Right lobe of liver (tissue), 6 donors: ENCODE measurements at regions not wholly inside any gene's neighbourhood (a gene's known extent, or its start where the extent isn't known, plus 50 kb on each side); places are given as distances from the start of the nearest gene placed in this dataset.
A peak's percentile ranks its signal among the peaks of the same experiment; 100 is the strongest.

Experiments
- ATAC-seq, 4 donors: fragments of 200-7000 bp; cut with Tn5 transposase; one replicate each; pipeline ENCODE4 v1.9.1; 2020; ENCODE audit warnings: mild to moderate bottlenecking in 4 of 4, moderate library complexity in 4 of 4
- DNase-seq, 3 donors: peaks; one replicate each; pipeline ENCODE4 v3.0.0-alpha.2; 2020
- H3K27ac ChIP-seq, 3 donors: fragments of 200-600 bp; one replicate each; pipeline ENCODE4 v1.8.0; 2022
- H3K27me3 ChIP-seq, 2 donors: fragments of 200-600 bp; one replicate each; pipeline ENCODE4 v1.8.0; 2022
- H3K36me3 ChIP-seq, 4 donors: fragments of 200-600 bp; sonication (generic) in 1 of 4; one replicate each; pipeline versions ENCODE4 v1.5.1 to v1.8.0; 2017 to 2022; ENCODE audit warnings: control low read depth in 1 of 4
- H3K4me1 ChIP-seq, 4 donors: fragments of 200-600 bp; sonication (generic) in 1 of 4; one replicate each; pipeline versions ENCODE4 v1.5.1 to v1.8.0; 2017 to 2022; ENCODE audit warnings: control low read depth in 1 of 4
- H3K4me3 ChIP-seq, 3 donors: fragments of 200-600 bp; one replicate each; pipeline ENCODE4 v1.8.0; 2022
- H3K9me3 ChIP-seq, 4 donors: fragments of 200-600 bp; sonication (generic) in 1 of 4; one replicate each; pipeline versions ENCODE4 v1.5.1 to v1.8.0; 2017 to 2022; ENCODE audit warnings: control low read depth in 1 of 4
- CTCF ChIP-seq, 4 donors: fragments of 200-600 bp in 3 of 4; fragments of 450-650 bp in 1 of 4; IDR thresholded peaks; one replicate each; pipeline versions ENCODE4 v1.5.1 to v1.8.0; 2016 to 2022; ENCODE audit warnings: antibody characterized with exemption in 4 of 4, mild to moderate bottlenecking in 2 of 4
- POLR2A ChIP-seq: fragments of 450-650 bp; IDR thresholded peaks from one replicate; pipeline ENCODE4 v1.6.1; 2017; ENCODE audit warnings: antibody characterized with exemption, mild to moderate bottlenecking
- WGBS: methylation state at CpG from one replicate; pipeline ENCODE4 v1.1.6; 2018; ENCODE audit warnings: low coverage, low lambda C conversion rate; ENCODE audit not compliant: insufficient coverage; ENCODE audit errors: missing lambda C conversion rate; 5-methylcytosine and 5-hydroxymethylcytosine counted together
- intact Hi-C, 2 donors: fragments of 100-400 bp; cut with DNase I; formaldehyde crosslinking; loops; one replicate each; pipeline versions ENCODE4 v1.11.2 to v1.14.1; 2022
- donor health status: DM: no; HTN: yes; CAD: no.
- donor health status: DM: no; HTN: no; CAD: no.
- donor health status: DM: no; HTN: no; CAD: no.
- donor health status: DM: no; HTN: yes; CAD: no.
- donor health status: DM: no; HTN: yes; CAD: no.

GRCh38 chrX:20825984-20826383 is 548.2 kb upstream of the CNKSR2 start:
- ATAC-seq = no peak
- 65% methylated on average over 2 of the region's 2 CpGs for WGBS

GRCh38 chrX:20803971-20804370 is 537.3 kb upstream of the RPS6KA3 start:
- Histone ChIP-seq H3K4me3 (no peak overlapping the region), H3K27me3 (no peaks in the 10 kb centered on the region), H3K4me1 (no peaks in the 10 kb centered on the region), H3K36me3 (no peaks in the 10 kb centered on the region), H3K27ac (no peak overlapping the region), H3K9me3 (no peaks in the 10 kb centered on the region)
- TF ChIP-seq POLR2A (no peak), CTCF (IDR thresholded peaks at IDR 0.05) (no peak)
- 29% methylated on average over 1 of the region's 1 CpG for WGBS
- no peak for ATAC-seq
- no peak for DNase-seq
- intact Hi-C loops = no loop called here

More at GRCh38 chrX:20825984-20826383, 548.2 kb upstream of the CNKSR2 start:
- H3K4me1 ChIP-seq = no peaks in the 10 kb centered on the region
- H3K36me3 ChIP-seq = no peaks in the 10 kb centered on the region
- H3K9me3 ChIP-seq = no peaks in the 10 kb centered on the region
- intact Hi-C loops = no loop called here
- H3K27me3 ChIP-seq = no peaks in the 10 kb centered on the region
- DNase-seq = no peak
- no peak overlapping the region for H3K4me3 ChIP-seq
- H3K27ac ChIP-seq = no peak overlapping the region
- TF ChIP-seq CTCF (IDR thresholded peaks at IDR 0.05) (no peak), POLR2A (no peak)

GRCh38 chrX:20802036-20802435 is 535.3 kb upstream of the RPS6KA3 start:
- no peaks in the 10 kb centered on the region for H3K27me3 ChIP-seq
- 40% methylated on average over 1 of the region's 1 CpG for WGBS
- TF ChIP-seq CTCF (IDR thresholded peaks at IDR 0.05) (no peak), POLR2A (no peak)
- H3K4me1 ChIP-seq = no peaks in the 10 kb centered on the region
- no peak overlapping the region for H3K4me3 ChIP-seq
- H3K9me3 ChIP-seq = no peaks in the 10 kb centered on the region
- H3K36me3 ChIP-seq = no peaks in the 10 kb centered on the region
- H3K27ac ChIP-seq = no peak overlapping the region
- no peak for ATAC-seq
- DNase-seq = no peak
- intact Hi-C loops = no loop called here

- 58% methylated on average over 2 of the region's 2 CpGs for WGBS
- ATAC-seq (no peak), DNase-seq (no peak)
- no peak overlapping the region for H3K27ac ChIP-seq
- no peaks in the 10 kb centered on the region for H3K9me3 ChIP-seq
- no peaks in the 10 kb centered on the region for H3K4me1 ChIP-seq
- H3K36me3 ChIP-seq = no peaks in the 10 kb centered on the region
- no peaks in the 10 kb centered on the region for H3K27me3 ChIP-seq
- intact Hi-C loops = no loop called here
- TF ChIP-seq POLR2A (no peak), CTCF (IDR thresholded peaks at IDR 0.05) (no peak)
- H3K4me3 ChIP-seq = no peak overlapping the region
Measured at GRCh38 chrX:20796450-20796849, 529.7 kb upstream of the RPS6KA3 start.

- TF ChIP-seq POLR2A (peak; percentile 51), CTCF (IDR thresholded peaks at IDR 0.05) (no peak)
- ATAC-seq = peak; percentile 90 to 100 (median 96)
- H3K27me3 ChIP-seq = no peaks in the 10 kb centered on the region
- intact Hi-C loops = no loop called here
- H3K27ac ChIP-seq = peak overlapping the region in 2 of 3 donors; percentile 42 to 58
- no peak overlapping the region for H3K4me3 ChIP-seq
- H3K36me3 ChIP-seq = no peaks in the 10 kb centered on the region
- H3K9me3 ChIP-seq = no peaks in the 10 kb centered on the region
- H3K4me1 ChIP-seq = peaks cover 0 to 6% (median 0%) of the 10 kb centered on the region in 4 donors
- WGBS = 16% methylated on average over 3 of the region's 3 CpGs
- peak in 1 of 3 donors; percentile 48 for DNase-seq
Measured at GRCh38 chrX:20789103-20789502, 522.4 kb upstream of the RPS6KA3 start.
